Loucy (cell line): ENCODE measurements at regions not wholly inside any gene's neighbourhood (a gene's known extent, or its start where the extent isn't known, plus 50 kb on each side); places are given as distances from the start of the nearest gene placed in this dataset.

Experiments
- H2AFZ ChIP-seq: fragments of 200-600 bp; sonication (generic); 2 replicates; pipeline ENCODE4 v1.6.0; 2016; ENCODE audit warnings: antibody characterized with exemption, mild to moderate bottlenecking, low read length, moderate library complexity
- H3F3A ChIP-seq: fragments of 200-600 bp; 2 replicates; pipeline ENCODE4 v1.6.0; 2016; ENCODE audit warnings: antibody characterized with exemption, low read depth, mild to moderate bottlenecking
- H3K27me3 ChIP-seq: fragments of 200-600 bp; sonication (generic); 2 replicates; pipeline ENCODE4 v1.6.1; 2014; ENCODE audit warnings: low read length, mild to moderate bottlenecking; ENCODE audit not compliant: insufficient read depth, poor library complexity, severe bottlenecking
- H3K36me3 ChIP-seq: fragments of 200-600 bp; sonication (generic); 2 replicates; pipeline ENCODE4 v1.6.1; 2016; ENCODE audit warnings: low read length; ENCODE audit not compliant: insufficient read depth
- H3K4me1 ChIP-seq: fragments of 200-600 bp; sonication (generic); 2 replicates; pipeline ENCODE4 v1.5.1; 2014; ENCODE audit warnings: low read length, mild to moderate bottlenecking; ENCODE audit not compliant: insufficient read depth, poor library complexity, severe bottlenecking
- H3K4me2 ChIP-seq: fragments of 200-600 bp; sonication (generic); 2 replicates; pipeline ENCODE4 v1.6.0; 2014; ENCODE audit warnings: antibody characterized with exemption, low read length, low read depth, mild to moderate bottlenecking; ENCODE audit not compliant: poor library complexity, severe bottlenecking
- H3K4me3 ChIP-seq: fragments of 200-600 bp; sonication (generic); 2 replicates; pipeline ENCODE4 v1.5.1; 2014; ENCODE audit warnings: low read length, mild to moderate bottlenecking, mixed read lengths; ENCODE audit not compliant: poor library complexity, severe bottlenecking
- H3K79me2 ChIP-seq: fragments of 200-600 bp; sonication (generic); 2 replicates; pipeline ENCODE4 v1.6.1; 2014; ENCODE audit warnings: low read length; ENCODE audit not compliant: insufficient read depth
- H3K9ac ChIP-seq: fragments of 200-600 bp; sonication (generic); 2 replicates; pipeline ENCODE4 v1.6.0; 2014; ENCODE audit warnings: mild to moderate bottlenecking, low read depth, low read length, moderate library complexity; ENCODE audit not compliant: poor library complexity, severe bottlenecking
- H3K9me2 ChIP-seq: fragments of 200-600 bp; sonication (generic); replicated peaks from 2 replicates; pipeline ENCODE4 v1.6.1; 2016; ENCODE audit warnings: low read depth, low read length, mixed read lengths
- H3K9me3 ChIP-seq: fragments of 200-600 bp; sonication (generic); 2 replicates; pipeline ENCODE4 v1.6.1; 2014; ENCODE audit warnings: mild to moderate bottlenecking, antibody characterized with exemption, low read length, low read depth; ENCODE audit not compliant: insufficient read depth
- H4K20me1 ChIP-seq: fragments of 200-600 bp; sonication (generic); 2 replicates; pipeline ENCODE4 v1.6.0; 2014; ENCODE audit warnings: antibody characterized with exemption, low read length, mild to moderate bottlenecking; ENCODE audit not compliant: insufficient read depth, poor library complexity, severe bottlenecking
- CTCF ChIP-seq: fragments of 200-600 bp; sonication (generic); conservative IDR thresholded peaks from 2 replicates; pipeline ENCODE4 v1.5.1; 2014; ENCODE audit warnings: mild to moderate bottlenecking, antibody characterized with exemption, low read length
- EZH2phosphoT487 ChIP-seq: fragments of 200-600 bp; IDR thresholded peaks from 2 replicates; pipeline ENCODE4 v1.6.1; 2018; ENCODE audit warnings: antibody characterized with exemption, mild to moderate bottlenecking, moderate library complexity, borderline replicate concordance

GRCh38 chrX:46386511-46386910, 158.7 kb downstream of the ZNF674 start:
- Histone ChIP-seq H3F3A (no peaks in the 10 kb centered on the region), H3K36me3 (no peaks in the 10 kb centered on the region), H3K9me3 (no peaks in the 10 kb centered on the region), H3K79me2 (no peaks in the 10 kb centered on the region), H4K20me1 (no peaks in the 10 kb centered on the region), H3K4me2 (no peak overlapping the region), H3K4me1 (no peaks in the 10 kb centered on the region), H3K9ac (no peak overlapping the region), H3K27me3 (no peaks in the 10 kb centered on the region), H3K9me2 (no peaks in the 10 kb centered on the region), H3K4me3 (no peak overlapping the region), H2AFZ (no peak overlapping the region)
- TF ChIP-seq EZH2phosphoT487 = no peak
- peak; percentile 47 for TF ChIP-seq CTCF

GRCh38 chrX:46383006-46383405, 162.2 kb downstream of the ZNF674 start:
- Histone ChIP-seq H4K20me1 (no peaks in the 10 kb centered on the region), H2AFZ (no peak overlapping the region), H3K27me3 (no peaks in the 10 kb centered on the region), H3K4me2 (no peak overlapping the region), H3K4me1 (no peaks in the 10 kb centered on the region), H3K36me3 (no peaks in the 10 kb centered on the region), H3F3A (no peaks in the 10 kb centered on the region), H3K9ac (no peak overlapping the region), H3K4me3 (no peak overlapping the region), H3K9me3 (no peaks in the 10 kb centered on the region), H3K79me2 (no peaks in the 10 kb centered on the region), H3K9me2 (no peaks in the 10 kb centered on the region)
- TF ChIP-seq EZH2phosphoT487 (no peak), CTCF (no peak)

- Histone ChIP-seq H3K27me3 (no peaks in the 10 kb centered on the region), H3K9me2 (no peaks in the 10 kb centered on the region), H2AFZ (no peak overlapping the region), H3K4me1 (no peaks in the 10 kb centered on the region), H3K9me3 (no peaks in the 10 kb centered on the region), H3K79me2 (no peaks in the 10 kb centered on the region), H4K20me1 (no peaks in the 10 kb centered on the region), H3K36me3 (no peaks in the 10 kb centered on the region), H3K9ac (no peak overlapping the region), H3K4me2 (no peak overlapping the region), H3K4me3 (no peak overlapping the region), H3F3A (no peaks in the 10 kb centered on the region)
- TF ChIP-seq EZH2phosphoT487 = no peak
- TF ChIP-seq CTCF = no peak
Measured at GRCh38 chrX:46382595-46382994, 162.6 kb downstream of the ZNF674 start.
